SK-N-SH (cell line): ENCODE measurements at regions not wholly inside any gene's neighbourhood (a gene's known extent, or its start where the extent isn't known, plus 50 kb on each side); places are given as distances from the start of the nearest gene placed in this dataset.

Source experiments
- CTCF ChIA-PET: fragments of 300-600, 350-600 bp; formaldehyde crosslinking; extraction: SDS; loops from one replicate; lab custom pipeline; 2021; lab: Yijun Ruan, JAX
- POLR2A ChIA-PET: fragments of 350-600 bp; sonication (Branson Sonifier 250); formaldehyde crosslinking; extraction: SDS; loops from one replicate; lab custom pipeline; 2020; ENCODE audit warnings: antibody characterized with exemption, inconsistent platforms; lab: Yijun Ruan, JAX
- DNase-seq: peaks from one replicate; pipeline ENCODE4 v3.0.0; 2012
- H2AFZ ChIP-seq: fragments of 200-600 bp; sonication (generic); 2 replicates; pipeline ENCODE4 v1.8.1; 2016; ENCODE audit warnings: antibody characterized with exemption, mild to moderate bottlenecking, low read depth
- H3F3A ChIP-seq: fragments of 200-600 bp; sonication (generic); replicated peaks from 2 replicates; pipeline ENCODE3; 2016; ENCODE audit warnings: antibody characterized with exemption, mild to moderate bottlenecking; ENCODE audit not compliant: insufficient read depth
- H3K27ac ChIP-seq, 2 experiments: fragments of 200-500 bp in 1 of 2; fragments of 200-600 bp in 1 of 2; sonication (Bioruptor generic) in 1 of 2; sonication (generic), shearing (Covaris generic) in 1 of 2; 2 replicates each; pipeline versions ENCODE4 v1.5.1 to v1.6.1; 2014 to 2016; ENCODE audit warnings: low read depth in 2 of 2, inconsistent platforms in 1 of 2, low read length in 1 of 2, mild to moderate bottlenecking in 1 of 2, mixed read lengths in 1 of 2
- H3K27me3 ChIP-seq: fragments of 200-600 bp; sonication (generic), shearing (Covaris generic); 2 replicates; pipeline ENCODE4 v1.6.1; 2016; ENCODE audit warnings: mixed run types; ENCODE audit not compliant: insufficient read depth
- H3K36me3 ChIP-seq, 2 experiments: fragments of 200-500 bp in 1 of 2; fragments of 200-600 bp in 1 of 2; sonication (Bioruptor generic) in 1 of 2; sonication (generic) in 1 of 2; replicated peaks in 1 of 2; 2 replicates each; pipeline versions ENCODE3 to v1.5.1; 2014 to 2016; ENCODE audit warnings: low read length in 1 of 2, mild to moderate bottlenecking in 1 of 2; ENCODE audit not compliant: insufficient read depth in 2 of 2, control insufficient read depth in 1 of 2
- H3K4me1 ChIP-seq, 2 experiments: fragments of 200-500 bp in 1 of 2; fragments of 200-600 bp in 1 of 2; sonication (Bioruptor generic) in 1 of 2; sonication (generic), shearing (Covaris generic) in 1 of 2; 2 replicates each; pipeline versions ENCODE4 v1.5.1 to v1.6.1; 2014 to 2016; ENCODE audit warnings: low read depth in 1 of 2, low read length in 1 of 2, mixed run types in 1 of 2; ENCODE audit not compliant: insufficient read depth in 2 of 2, control insufficient read depth in 1 of 2
- H3K4me2 ChIP-seq: fragments of 200-600 bp; sonication (generic), shearing (Covaris generic); 2 replicates; pipeline ENCODE4 v1.6.1; 2017; ENCODE audit warnings: mixed run types
- H3K4me3 ChIP-seq, 2 experiments: fragments of 200-500 bp in 1 of 2; fragments of 200-600 bp in 1 of 2; sonication (Bioruptor generic) in 1 of 2; sonication (generic), shearing (Covaris generic) in 1 of 2; 2 replicates each; pipeline versions ENCODE4 v1.5.1 to v1.8.1; 2014 to 2016; ENCODE audit warnings: low read depth in 2 of 2, inconsistent platforms in 1 of 2, low read length in 1 of 2, mild to moderate bottlenecking in 1 of 2, mixed read lengths in 1 of 2, moderate library complexity in 1 of 2
- H3K79me2 ChIP-seq: fragments of 200-600 bp; sonication (generic); 2 replicates; pipeline ENCODE4 v1.8.1; 2017; ENCODE audit warnings: mild to moderate bottlenecking; ENCODE audit not compliant: insufficient read depth
- H3K9ac ChIP-seq: fragments of 200-600 bp; sonication (generic); 2 replicates; pipeline ENCODE4 v1.6.1; 2017; ENCODE audit warnings: mixed run types
- H3K9me2 ChIP-seq: fragments of 200-600 bp; sonication (generic); 2 replicates; pipeline ENCODE4 v1.6.1; 2017; ENCODE audit warnings: mixed run types
- H3K9me3 ChIP-seq: fragments of 200-600 bp; sonication (generic); 2 replicates; pipeline ENCODE4 v1.6.1; 2017; ENCODE audit warnings: mixed run types, mild to moderate bottlenecking, moderate library complexity
- H4K20me1 ChIP-seq: fragments of 200-600 bp; sonication (generic); 2 replicates; pipeline ENCODE4 v1.6.1; 2017; ENCODE audit warnings: mild to moderate bottlenecking, mixed run types; ENCODE audit not compliant: insufficient read depth
- CHD2 ChIP-seq: fragments of 150-350 bp; IDR thresholded peaks from 2 replicates; pipeline ENCODE4 v1.6.1; 2018; ENCODE audit warnings: low read length; ENCODE audit not compliant: partially characterized antibody
- CTCF ChIP-seq: fragments of 200-600 bp; sonication (generic); IDR thresholded peaks from 2 replicates; pipeline ENCODE4 v1.6.1; 2017; ENCODE audit warnings: antibody characterized with exemption, mild to moderate bottlenecking, moderate library complexity
- ELF1 ChIP-seq: IDR thresholded peaks from 2 replicates; pipeline ENCODE4 v1.4.0; 2012
- FOSL2 ChIP-seq: IDR thresholded peaks from 2 replicates; pipeline ENCODE4 v1.4.0; 2012; ENCODE audit warnings: low read depth, mild to moderate bottlenecking, moderate library complexity, borderline replicate concordance
- FOXJ3 ChIP-seq: sonication (generic); formaldehyde crosslinking; IDR thresholded peaks from 2 replicates; pipeline ENCODE4 v1.5.1; 2020; ENCODE audit warnings: mild to moderate bottlenecking, missing genetic modification reagents
- FOXM1 ChIP-seq: IDR thresholded peaks from 2 replicates; pipeline ENCODE4 v1.4.0; 2012; ENCODE audit warnings: low read depth, mild to moderate bottlenecking
- GABPA ChIP-seq: IDR thresholded peaks from 2 replicates; pipeline ENCODE4 v1.4.0; 2012; ENCODE audit warnings: low read depth, mild to moderate bottlenecking
- GATA2 ChIP-seq: sonication (generic); formaldehyde crosslinking; IDR thresholded peaks from 2 replicates; pipeline ENCODE4 v1.5.0; 2020; ENCODE audit warnings: mild to moderate bottlenecking, missing genetic modification reagents
- MXI1 ChIP-seq: IDR thresholded peaks from 2 replicates; pipeline ENCODE4 v1.6.1; 2012; ENCODE audit warnings: mild to moderate bottlenecking, low read depth, low read length, improper control_type of control experiment
- NRF1 ChIP-seq: IDR thresholded peaks from 2 replicates; pipeline ENCODE4 v1.6.1; 2012; ENCODE audit warnings: low read depth, mild to moderate bottlenecking, low read length
- REST ChIP-seq: IDR thresholded peaks from 2 replicates; pipeline ENCODE4 v1.6.1; 2012; ENCODE audit warnings: mild to moderate bottlenecking, low read depth, low read length, moderate library complexity
- RFX5 ChIP-seq: IDR thresholded peaks from 2 replicates; pipeline ENCODE4 v1.6.1; 2012; ENCODE audit warnings: mild to moderate bottlenecking, improper control_type of control experiment, low read length
- SIN3A ChIP-seq: IDR thresholded peaks from 2 replicates; pipeline ENCODE4 v1.6.1; 2012; ENCODE audit warnings: low read depth, mild to moderate bottlenecking, low read length, moderate library complexity, borderline replicate concordance
- TAF1 ChIP-seq: IDR thresholded peaks from 2 replicates; pipeline ENCODE4 v1.6.1; 2012; ENCODE audit warnings: low read depth, mild to moderate bottlenecking, low read length, moderate library complexity, borderline replicate concordance
- TCF12 ChIP-seq: IDR thresholded peaks from 2 replicates; pipeline ENCODE4 v1.4.0; 2012
- USF2 ChIP-seq: fragments of 150-350 bp; IDR thresholded peaks from 2 replicates; pipeline ENCODE4 v1.6.1; 2017; ENCODE audit warnings: antibody characterized with exemption, low read length, low read depth, borderline replicate concordance
- WGBS: methylation state at CpG from one replicate; pipeline ENCODE4 v1.1.6; 2017; ENCODE audit warnings: low lambda C conversion rate; 5-methylcytosine and 5-hydroxymethylcytosine counted together

- TF ChIP-seq FOSL2 (no peak), CTCF (no peak), GABPA (no peak), RFX5 (no peak), GATA2 (no peak), MXI1 (no peak), CHD2 (no peak), TAF1 (no peak), FOXJ3 (no peak), NRF1 (no peak)
- TF ChIP-seq, all 33 proteins: peak for 0
- Histone ChIP-seq H3K27me3 (no peaks in the 10 kb centered on the region), H3K4me3 (no peak overlapping the region), H3F3A (no peaks in the 10 kb centered on the region), H3K36me3 (no peaks in the 10 kb centered on the region), H3K4me2 (no peak overlapping the region), H3K27ac (no peak overlapping the region), H4K20me1 (no peaks in the 10 kb centered on the region), H3K9me2 (no peaks in the 10 kb centered on the region), H3K79me2 (no peaks in the 10 kb centered on the region), H3K9me3 (no peaks in the 10 kb centered on the region), H3K9ac (no peak overlapping the region), H3K4me1 (no peaks in the 10 kb centered on the region), H2AFZ (no peak overlapping the region)
- ChIA-PET CTCF (no interaction called here), POLR2A (no interaction called here)
- WGBS: 42% methylated on average over 4 of the region's 4 CpGs
- DNase-seq: no peak
These were observed 439.2 kb upstream of the SOX9 start for GRCh38 chr17:71681427-71682173.

GRCh38 chr17:71682174-71682494 lies 438.7 kb upstream of the SOX9 start:
- Histone ChIP-seq H3K9me2 (no peaks in the 10 kb centered on the region), H3K9ac (no peak overlapping the region), H4K20me1 (no peaks in the 10 kb centered on the region), H3K9me3 (no peaks in the 10 kb centered on the region), H3K4me2 (no peak overlapping the region), H3F3A (no peaks in the 10 kb centered on the region), H3K79me2 (no peaks in the 10 kb centered on the region), H3K27ac (no peak overlapping the region), H2AFZ (no peak overlapping the region), H3K4me1 (no peaks in the 10 kb centered on the region), H3K4me3 (no peak overlapping the region), H3K27me3 (no peaks in the 10 kb centered on the region), H3K36me3 (no peaks in the 10 kb centered on the region)
- WGBS: 73% methylated on average over 1 of the region's 1 CpG
- DNase-seq: no peak
- TF ChIP-seq SIN3A (no peak), GABPA (no peak), REST (no peak), FOXM1 (no peak), TCF12 (no peak), MXI1 (no peak), USF2 (no peak), ELF1 (no peak)
- CTCF ChIA-PET: interaction anchor here (0.7 kb wide), 1 partner anchor 438 kb away, joined by 3 read pairs; no protein-coding TSS in a partner anchor
- POLR2A ChIA-PET: no interaction called here
